ENCODE measurements at regions not wholly inside any gene's neighbourhood (a gene's known extent, or its start where the extent isn't known, plus 50 kb on each side); places are given as distances from the start of the nearest gene placed in this dataset.
"Not testable (repeated sequence)": the region's sequence is repeated elsewhere in the genome, so short reads cannot be mapped to it uniquely, and the experiment has no call there.

- Histone ChIP-seq H3K9me3 (ENCODE audit: low read depth, low read length) (no peaks in the 10 kb centered on the region), H3K4me1 (ENCODE audit: insufficient read depth, low read length) (no peaks in the 10 kb centered on the region), H3K4me3 (ENCODE audit: low read length) (no peak overlapping the region), H3K27me3 (ENCODE audit: insufficient read depth, low read length) (no peaks in the 10 kb centered on the region)
These were observed 197.8 kb upstream of the PZP start for GRCh38 chr12:9405886-9406563.

GRCh38 chr12:9404469-9405260, 196.5 kb upstream of the PZP start:
- no peak overlapping the region for H3K4me3 ChIP-seq (ENCODE audit: low read length)
- H3K27me3 ChIP-seq (ENCODE audit: insufficient read depth, low read length) = no peaks in the 10 kb centered on the region
- H3K9me3 ChIP-seq (ENCODE audit: low read depth, low read length) = no peaks in the 10 kb centered on the region

GRCh38 chr12:9404031-9404430, 195.8 kb upstream of the PZP start:
- H3K27me3 ChIP-seq (ENCODE audit: insufficient read depth, low read length) = no peaks in the 10 kb centered on the region
- H3K4me1 ChIP-seq (ENCODE audit: insufficient read depth, low read length) = no peaks in the 10 kb centered on the region
- H3K9me3 ChIP-seq (ENCODE audit: low read depth, low read length) = no peaks in the 10 kb centered on the region
- no peak overlapping the region for H3K4me3 ChIP-seq (ENCODE audit: low read length)

More at GRCh38 chr12:9404469-9405260, 196.5 kb upstream of the PZP start:
- no peaks in the 10 kb centered on the region for H3K4me1 ChIP-seq (ENCODE audit: insufficient read depth, low read length)

- not testable (repeated sequence) for H3K9me3 ChIP-seq (ENCODE audit: low read depth, low read length); H3K4me3 ChIP-seq (ENCODE audit: low read length); H3K27me3 ChIP-seq (ENCODE audit: insufficient read depth, low read length); H3K4me1 ChIP-seq (ENCODE audit: insufficient read depth, low read length)
These were observed 194.3 kb upstream of the PZP start for GRCh38 chr12:9402432-9403040.

- not testable (repeated sequence) for H3K4me1 ChIP-seq (ENCODE audit: insufficient read depth, low read length); H3K4me3 ChIP-seq (ENCODE audit: low read length); H3K9me3 ChIP-seq (ENCODE audit: low read depth, low read length); H3K27me3 ChIP-seq (ENCODE audit: insufficient read depth, low read length)
These were observed 188.2 kb upstream of the PZP start for GRCh38 chr12:9396367-9396766.

GRCh38 chr12:9395220-9395619, 187.0 kb upstream of the PZP start:
- H3K9me3 ChIP-seq (ENCODE audit: low read depth, low read length); H3K4me1 ChIP-seq (ENCODE audit: insufficient read depth, low read length); H3K4me3 ChIP-seq (ENCODE audit: low read length): not testable (repeated sequence)

GRCh38 chr12:9392842-9393241, 184.6 kb upstream of the PZP start:
- H3K27me3 ChIP-seq (ENCODE audit: insufficient read depth, low read length) = no peaks in the 10 kb centered on the region
- no peak overlapping the region for H3K4me3 ChIP-seq (ENCODE audit: low read length)
- peaks cover 5% of the 10 kb centered on the region for H3K4me1 ChIP-seq (ENCODE audit: insufficient read depth, low read length)
- no peaks in the 10 kb centered on the region for H3K9me3 ChIP-seq (ENCODE audit: low read depth, low read length)

More at GRCh38 chr12:9395220-9395619, 187.0 kb upstream of the PZP start:
- H3K27me3 ChIP-seq (ENCODE audit: insufficient read depth, low read length) = not testable (repeated sequence)

- Histone ChIP-seq H3K27me3 (ENCODE audit: insufficient read depth, low read length) (no peaks in the 10 kb centered on the region), H3K9me3 (ENCODE audit: low read depth, low read length) (no peaks in the 10 kb centered on the region), H3K4me1 (ENCODE audit: insufficient read depth, low read length) (peaks cover 9% of the 10 kb centered on the region), H3K4me3 (ENCODE audit: low read length) (no peak overlapping the region)
These were observed 183.6 kb upstream of the PZP start for GRCh38 chr12:9391815-9392214.

GRCh38 chr12:9390761-9391160, 182.6 kb upstream of the PZP start:
- Histone ChIP-seq H3K4me3 (ENCODE audit: low read length) (no peak overlapping the region), H3K27me3 (ENCODE audit: insufficient read depth, low read length) (no peaks in the 10 kb centered on the region), H3K4me1 (ENCODE audit: insufficient read depth, low read length) (peaks cover 9% of the 10 kb centered on the region), H3K9me3 (ENCODE audit: low read depth, low read length) (no peaks in the 10 kb centered on the region)

- Histone ChIP-seq H3K4me3 (ENCODE audit: low read length) (no peak overlapping the region), H3K9me3 (ENCODE audit: low read depth, low read length) (no peaks in the 10 kb centered on the region), H3K4me1 (ENCODE audit: insufficient read depth, low read length) (peaks cover 9% of the 10 kb centered on the region), H3K27me3 (ENCODE audit: insufficient read depth, low read length) (no peaks in the 10 kb centered on the region)
These were observed 181.6 kb upstream of the PZP start for GRCh38 chr12:9389796-9390195.

- H3K4me3 ChIP-seq (ENCODE audit: low read length) = no peak overlapping the region
- no peaks in the 10 kb centered on the region for H3K27me3 ChIP-seq (ENCODE audit: insufficient read depth, low read length)
- H3K9me3 ChIP-seq (ENCODE audit: low read depth, low read length) = no peaks in the 10 kb centered on the region
- H3K4me1 ChIP-seq (ENCODE audit: insufficient read depth, low read length) = peaks cover 9% of the 10 kb centered on the region
These were observed 180.2 kb upstream of the PZP start for GRCh38 chr12:9388379-9388778.

- H3K9me3 ChIP-seq (ENCODE audit: low read depth, low read length) = no peaks in the 10 kb centered on the region
- H3K27me3 ChIP-seq (ENCODE audit: insufficient read depth, low read length) = no peaks in the 10 kb centered on the region
- H3K4me1 ChIP-seq (ENCODE audit: insufficient read depth, low read length) = peaks cover 9% of the 10 kb centered on the region
- no peak overlapping the region for H3K4me3 ChIP-seq (ENCODE audit: low read length)
These were observed 179.3 kb upstream of the PZP start for GRCh38 chr12:9387450-9387849.

- Histone ChIP-seq H3K27me3 (ENCODE audit: insufficient read depth, low read length) (no peaks in the 10 kb centered on the region), H3K4me3 (ENCODE audit: low read length) (no peak overlapping the region), H3K4me1 (ENCODE audit: insufficient read depth, low read length) (peaks cover 16% of the 10 kb centered on the region), H3K9me3 (ENCODE audit: low read depth, low read length) (no peaks in the 10 kb centered on the region)
These were observed 175.4 kb upstream of the PZP start for GRCh38 chr12:9383585-9383984.

GRCh38 chr12:9381619-9382018, 173.4 kb upstream of the PZP start:
- H3K9me3 ChIP-seq (ENCODE audit: low read depth, low read length) = no peaks in the 10 kb centered on the region
- no peaks in the 10 kb centered on the region for H3K27me3 ChIP-seq (ENCODE audit: insufficient read depth, low read length)
- H3K4me1 ChIP-seq (ENCODE audit: insufficient read depth, low read length) = peaks cover 9% of the 10 kb centered on the region
- no peak overlapping the region for H3K4me3 ChIP-seq (ENCODE audit: low read length)

GRCh38 chr12:9380650-9381049, 172.5 kb upstream of the PZP start:
- Histone ChIP-seq H3K9me3 (ENCODE audit: low read depth, low read length) (no peaks in the 10 kb centered on the region), H3K4me1 (ENCODE audit: insufficient read depth, low read length) (peaks cover 9% of the 10 kb centered on the region), H3K27me3 (ENCODE audit: insufficient read depth, low read length) (no peaks in the 10 kb centered on the region), H3K4me3 (ENCODE audit: low read length) (no peak overlapping the region)

Data from mononuclear cell (primary cell).